T-cell (primary cell): ENCODE measurements at regions not wholly inside any gene's neighbourhood (a gene's known extent, or its start where the extent isn't known, plus 50 kb on each side); places are given as distances from the start of the nearest gene placed in this dataset.

Experiments
- ATAC-seq, 4 experiments: fragments of 200-7000 bp in 3 of 4; fragments of 150-1000 bp in 1 of 4; cut with Tn5 transposase; replicated peaks in 1 of 4; 1 replicate in 3 of 4; 2 replicates in 1 of 4; pipeline ENCODE4 v1.10.0; 2021; ENCODE audit warnings: moderate library complexity in 3 of 4, mild to moderate bottlenecking in 2 of 4, moderate number of reproducible peaks in 1 of 4
- CTCF ChIA-PET, 2 donors: fragments of 300-600 bp; sonication (Branson Sonifier 250); formaldehyde crosslinking; loops; one replicate each; lab custom pipeline; 2022; ENCODE audit warnings: antibody characterized with exemption in 2 of 2; lab: Charles Lee
- POLR2A ChIA-PET, 2 donors: fragments of 300-600 bp; sonication (Branson Sonifier 250); formaldehyde crosslinking; loops; one replicate each; lab custom pipeline; 2022; ENCODE audit warnings: antibody characterized with exemption in 2 of 2; lab: Charles Lee
- DNase-seq, 35 experiments: peaks; one replicate each; pipeline versions ENCODE4 v3.0.0 to v3.0.0-alpha.2; 2013 to 2023
- H3K27ac ChIP-seq: one replicate; pipeline ENCODE4 v1.5.1; 2013; ENCODE audit warnings: low read length
- H3K27me3 ChIP-seq, 2 experiments: replicated peaks in 1 of 2; 1 replicate in 1 of 2; 2 replicates in 1 of 2; pipeline versions ENCODE4 v1.6.1 to v1.7.0; 2013; ENCODE audit warnings: low read length in 1 of 2, mixed read lengths in 1 of 2; ENCODE audit not compliant: control insufficient read depth in 2 of 2, insufficient read depth in 2 of 2; ENCODE audit errors: extremely low read depth in 1 of 2
- H3K36me3 ChIP-seq, 2 donors: 1 replicate in 1 of 2; 2 replicates in 1 of 2; pipeline versions ENCODE4 v1.6.1 to v1.7.0; 2013; ENCODE audit warnings: low read length in 1 of 2; ENCODE audit not compliant: control insufficient read depth in 2 of 2, insufficient read depth in 1 of 2; ENCODE audit errors: extremely low read depth in 1 of 2
- H3K4me1 ChIP-seq, 2 experiments: 1 replicate in 1 of 2; 2 replicates in 1 of 2; pipeline versions ENCODE4 v1.6.1 to v1.7.0; 2013; ENCODE audit warnings: low read length in 2 of 2, mixed read lengths in 1 of 2; ENCODE audit not compliant: insufficient read depth in 2 of 2, control insufficient read depth in 1 of 2; ENCODE audit errors: extremely low read depth in 1 of 2
- H3K4me3 ChIP-seq, 2 donors: 1 replicate in 1 of 2; 2 replicates in 1 of 2; pipeline versions ENCODE4 v1.5.1 to v1.7.0; 2013; ENCODE audit warnings: mild to moderate bottlenecking in 2 of 2, low read length in 1 of 2, moderate library complexity in 1 of 2; ENCODE audit not compliant: control insufficient read depth in 1 of 2; ENCODE audit errors: extremely low read depth in 1 of 2
- H3K9me3 ChIP-seq: 2 replicates; pipeline ENCODE4 v1.7.0; 2013
- H3K27ac Mint-ChIP-seq, 2 donors: one replicate each; pipeline ENCODE4 v1.8.0; 2020 to 2021; ENCODE audit warnings: mild to moderate bottlenecking in 2 of 2, mixed read lengths in 2 of 2
- H3K27me3 Mint-ChIP-seq, 2 donors: one replicate each; pipeline ENCODE4 v1.8.0; 2021 to 2022; ENCODE audit warnings: mixed read lengths in 2 of 2
- H3K36me3 Mint-ChIP-seq: one replicate; pipeline ENCODE4 v1.8.0; 2021; ENCODE audit warnings: mixed read lengths
- H3K4me1 Mint-ChIP-seq, 3 donors: one replicate each; pipeline ENCODE4 v1.8.0; 2020 to 2022; ENCODE audit warnings: mixed read lengths in 3 of 3, mild to moderate bottlenecking in 1 of 3
- H3K4me3 Mint-ChIP-seq, 3 donors: one replicate each; pipeline ENCODE4 v1.8.0; 2020 to 2022; ENCODE audit warnings: mild to moderate bottlenecking in 3 of 3, mixed read lengths in 3 of 3, moderate library complexity in 3 of 3
- H3K9me3 Mint-ChIP-seq, 3 donors: one replicate each; pipeline ENCODE4 v1.8.0; 2020 to 2022; ENCODE audit warnings: mixed read lengths in 3 of 3
- WGBS: methylation state at CpG from one replicate; pipeline ENCODE4 v1.1.5; 2013; ENCODE audit warnings: missing lambda C conversion rate; ENCODE audit not compliant: insufficient coverage; 5-methylcytosine and 5-hydroxymethylcytosine counted together

DNA sequence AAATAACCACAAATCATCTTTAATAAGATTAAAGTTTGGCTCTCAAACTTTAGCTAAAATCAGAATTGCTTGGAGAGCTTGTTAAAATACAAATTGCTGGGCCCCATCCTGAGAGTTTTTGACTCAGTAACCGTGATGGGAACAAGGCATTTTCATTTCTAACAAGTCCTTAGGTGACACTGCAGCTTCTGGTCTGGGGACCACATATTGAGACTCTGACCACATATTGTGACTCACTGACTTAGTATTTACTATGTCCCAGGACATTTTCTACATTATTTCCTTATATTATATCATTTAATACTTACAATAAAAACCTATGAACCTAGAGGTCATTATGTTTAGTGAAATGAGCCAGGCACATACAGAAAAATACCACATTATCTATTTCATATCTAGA is 164.5 kb downstream of the ZMAT3 start:
- H3K27ac ChIP-seq, result no peak overlapping the region
- ATAC-seq (no peak), DNase-seq (no peak)
- H3K9me3 ChIP-seq, result no peaks in the 10 kb centered on the region
- no peaks in the 10 kb centered on the region for H3K36me3 Mint-ChIP-seq
- H3K9me3 Mint-ChIP-seq, result peaks cover 1 to 6% (median 6%) of the 10 kb centered on the region in 3 donors
- ChIA-PET POLR2A (no interaction called here), CTCF (no interaction called here)
- no peak overlapping the region for H3K4me3 Mint-ChIP-seq
- no peak overlapping the region for H3K27ac Mint-ChIP-seq
- 25% methylated on average over 1 of the region's 1 CpG for WGBS
- no peaks in the 10 kb centered on the region for H3K4me1 Mint-ChIP-seq
- no peaks in the 10 kb centered on the region for H3K27me3 ChIP-seq
- H3K36me3 ChIP-seq, result no peaks in the 10 kb centered on the region
- H3K27me3 Mint-ChIP-seq, result peaks cover 0 to under 1% of the 10 kb centered on the region in 2 donors
- no peak overlapping the region for H3K4me3 ChIP-seq
- H3K4me1 ChIP-seq, result no peaks in the 10 kb centered on the region

DNA sequence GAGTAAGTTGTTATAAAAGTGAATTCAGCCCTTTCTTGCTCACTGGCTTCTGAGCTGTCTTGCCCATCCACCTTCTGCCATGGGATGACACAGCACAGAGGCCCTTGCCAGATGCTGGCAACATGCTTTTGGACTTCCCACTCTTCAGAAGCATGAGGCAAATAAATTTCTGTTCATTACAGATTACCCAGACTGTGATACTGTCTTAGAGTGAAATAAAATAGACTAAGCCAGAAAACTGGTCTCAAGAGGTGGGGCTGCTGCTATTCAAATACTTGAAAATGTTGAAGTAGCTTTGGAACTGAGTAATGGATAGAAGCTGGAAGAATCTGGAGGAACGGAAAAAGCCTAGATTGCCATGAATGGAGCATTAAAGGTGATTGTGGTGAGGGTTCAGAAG is 170.4 kb downstream of the ZMAT3 start:
- H3K27me3 Mint-ChIP-seq, result no peaks in the 10 kb centered on the region
- ChIA-PET POLR2A (no interaction called here), CTCF (no interaction called here)
- no peak for DNase-seq
- H3K27me3 ChIP-seq, result no peaks in the 10 kb centered on the region
- H3K36me3 Mint-ChIP-seq, result no peaks in the 10 kb centered on the region
- no peak overlapping the region for H3K4me3 ChIP-seq
- no peaks in the 10 kb centered on the region for H3K4me1 ChIP-seq
- no peaks in the 10 kb centered on the region for H3K9me3 ChIP-seq
- ATAC-seq, result no peak
- no peak overlapping the region for H3K27ac Mint-ChIP-seq
- H3K4me1 Mint-ChIP-seq, result no peaks in the 10 kb centered on the region
- no peaks in the 10 kb centered on the region for H3K36me3 ChIP-seq
- WGBS, result 77% methylated on average over 1 of the region's 1 CpG
- H3K9me3 Mint-ChIP-seq, result no peaks in the 10 kb centered on the region
- H3K4me3 Mint-ChIP-seq, result no peak overlapping the region
- H3K27ac ChIP-seq, result no peak overlapping the region

DNA sequence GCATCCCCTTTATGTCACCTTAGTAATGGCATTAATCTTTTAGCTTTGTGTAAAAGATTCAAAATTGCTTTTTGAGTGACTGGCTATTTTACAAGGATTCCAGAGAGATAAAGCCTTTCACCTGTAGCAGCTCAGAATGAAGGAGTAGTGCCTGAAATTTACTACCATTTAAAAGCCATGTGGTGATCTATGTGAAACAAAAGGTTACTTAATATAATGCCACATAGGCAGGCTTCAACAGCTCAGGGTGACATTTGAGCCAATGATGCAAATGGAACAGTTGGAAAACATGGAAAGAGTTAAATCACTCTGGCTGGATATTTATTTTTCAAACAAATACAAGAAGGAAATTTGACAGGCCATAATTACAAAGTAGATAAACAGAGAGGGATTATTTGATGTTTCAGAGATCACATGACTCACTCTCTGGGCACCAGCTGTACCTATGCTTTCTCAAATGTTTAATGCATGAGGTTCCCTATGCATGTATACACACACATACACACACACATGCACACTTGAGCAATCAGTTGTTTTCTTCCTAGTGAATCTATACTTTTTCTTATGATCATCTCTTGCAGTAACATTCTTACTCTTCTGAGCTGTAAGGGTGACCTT is 171.5 kb downstream of the ZMAT3 start:
- H3K4me3 ChIP-seq, result no peak overlapping the region
- no peaks in the 10 kb centered on the region for H3K27me3 Mint-ChIP-seq
- no peaks in the 10 kb centered on the region for H3K4me1 Mint-ChIP-seq
- no peaks in the 10 kb centered on the region for H3K4me1 ChIP-seq
- H3K9me3 ChIP-seq, result no peaks in the 10 kb centered on the region
- no peak overlapping the region for H3K27ac Mint-ChIP-seq
- no peaks in the 10 kb centered on the region for H3K9me3 Mint-ChIP-seq
- H3K36me3 Mint-ChIP-seq, result no peaks in the 10 kb centered on the region
- ChIA-PET CTCF (no interaction called here), POLR2A (interaction anchor here in 1 of 2 donors (0.6 kb wide), 1 partner anchor 71 kb away, joined by 3 read pairs; no protein-coding TSS in a partner anchor)
- DNase-seq (no peak), ATAC-seq (no peak)
- no peaks in the 10 kb centered on the region for H3K36me3 ChIP-seq
- no peaks in the 10 kb centered on the region for H3K27me3 ChIP-seq
- H3K27ac ChIP-seq, result no peak overlapping the region
- no peak overlapping the region for H3K4me3 Mint-ChIP-seq

DNA sequence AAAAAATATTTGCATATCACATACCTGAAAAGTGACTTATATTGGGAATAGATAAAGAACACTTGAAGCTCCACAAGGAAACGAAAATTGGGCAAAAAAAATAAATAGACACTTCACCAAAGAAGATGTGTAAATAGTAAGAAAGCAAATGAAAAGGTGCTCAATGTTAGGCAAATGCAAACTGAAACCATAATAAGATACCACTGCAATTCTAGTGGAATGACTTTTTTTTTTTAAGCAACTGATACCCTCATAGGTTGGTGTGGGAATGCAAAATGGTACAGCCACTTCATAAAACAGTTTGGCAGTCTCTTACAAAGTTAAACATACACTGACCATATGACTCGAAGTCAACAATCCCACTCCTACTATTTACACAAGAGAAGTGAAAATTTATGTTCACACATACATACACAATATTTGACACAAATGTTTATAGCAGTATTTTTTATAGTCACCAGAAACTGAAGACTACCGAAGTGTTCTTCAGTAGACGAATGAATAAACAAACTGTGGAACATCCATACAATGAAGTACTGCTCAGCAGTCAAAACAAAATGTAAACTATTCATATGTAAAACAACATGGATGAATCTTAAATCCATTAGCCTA is 176.3 kb downstream of the ZMAT3 start:
- Histone ChIP-seq H3K36me3 (no peaks in the 10 kb centered on the region), H3K9me3 (no peaks in the 10 kb centered on the region), H3K27ac (no peak overlapping the region), H3K4me3 (no peak overlapping the region), H3K27me3 (no peaks in the 10 kb centered on the region), H3K4me1 (no peaks in the 10 kb centered on the region)
- ChIA-PET POLR2A (no interaction called here), CTCF (no interaction called here)
- no peak for DNase-seq
- H3K9me3 Mint-ChIP-seq, result peaks cover 0 to 8% (median 7%) of the 10 kb centered on the region in 3 donors
- no peaks in the 10 kb centered on the region for H3K4me1 Mint-ChIP-seq
- H3K27ac Mint-ChIP-seq, result no peak overlapping the region
- ATAC-seq, result no peak
- H3K36me3 Mint-ChIP-seq, result no peaks in the 10 kb centered on the region
- no CpG with 5 or more reads among the region's 4 CpGs for WGBS
- no peaks in the 10 kb centered on the region for H3K27me3 Mint-ChIP-seq
- H3K4me3 Mint-ChIP-seq, result no peak overlapping the region
